ENCODE measurements at regions not wholly inside any gene's neighbourhood (a gene's known extent, or its start where the extent isn't known, plus 50 kb on each side); places are given as distances from the start of the nearest gene placed in this dataset.

DNA sequence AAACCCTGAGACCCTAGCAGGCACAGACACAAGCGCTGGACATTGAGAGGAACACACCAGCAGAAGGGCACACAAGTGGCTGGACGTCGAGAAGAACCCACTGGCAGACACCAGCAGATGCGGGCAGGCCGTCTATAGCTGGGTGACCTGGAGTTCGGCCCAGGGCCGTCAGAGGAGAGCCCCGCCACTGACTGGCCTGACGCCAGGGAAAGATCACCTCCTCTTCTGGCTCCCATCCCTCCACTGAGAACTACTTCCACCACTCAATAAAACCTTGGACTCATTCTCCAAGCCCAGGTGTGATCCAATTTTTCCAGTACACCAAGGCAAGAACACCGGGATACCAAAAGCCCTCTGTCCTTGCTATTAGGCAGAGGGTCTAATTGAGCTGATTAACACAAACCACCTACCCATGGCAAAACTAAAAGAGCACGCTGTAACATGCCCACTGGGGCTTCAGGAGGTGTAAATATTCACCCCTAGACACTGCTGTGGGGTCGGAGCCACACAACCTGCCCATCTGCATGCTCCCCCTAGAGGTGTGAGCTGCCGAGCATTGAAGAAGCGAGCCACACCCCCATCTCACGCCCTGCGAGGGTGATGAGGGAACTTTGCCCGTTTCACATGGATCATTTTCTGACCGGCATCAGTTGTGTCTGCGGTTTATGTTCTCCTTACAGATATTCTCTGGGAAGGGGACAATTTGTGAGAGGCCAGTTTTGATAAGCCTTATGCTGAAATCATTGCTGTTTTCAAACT, 104.8 kb downstream of the HLX start:
- H3K9me3 ChIP-seq: no peaks in the 10 kb centered on the region
- DNase-seq (no peak), ATAC-seq (no peak)
- no peak overlapping the region for H3K27ac ChIP-seq
- TF ChIP-seq CTCF (IDR thresholded peaks at IDR 0.05): no peak
- intact Hi-C loops (cut with DNase I): no loop called here
- no peak overlapping the region for H3K4me3 ChIP-seq
- no peaks in the 10 kb centered on the region for H3K36me3 ChIP-seq
- H3K4me1 ChIP-seq: no peaks in the 10 kb centered on the region
- no peaks in the 10 kb centered on the region for H3K27me3 ChIP-seq (ENCODE audit: low read depth)

DNA sequence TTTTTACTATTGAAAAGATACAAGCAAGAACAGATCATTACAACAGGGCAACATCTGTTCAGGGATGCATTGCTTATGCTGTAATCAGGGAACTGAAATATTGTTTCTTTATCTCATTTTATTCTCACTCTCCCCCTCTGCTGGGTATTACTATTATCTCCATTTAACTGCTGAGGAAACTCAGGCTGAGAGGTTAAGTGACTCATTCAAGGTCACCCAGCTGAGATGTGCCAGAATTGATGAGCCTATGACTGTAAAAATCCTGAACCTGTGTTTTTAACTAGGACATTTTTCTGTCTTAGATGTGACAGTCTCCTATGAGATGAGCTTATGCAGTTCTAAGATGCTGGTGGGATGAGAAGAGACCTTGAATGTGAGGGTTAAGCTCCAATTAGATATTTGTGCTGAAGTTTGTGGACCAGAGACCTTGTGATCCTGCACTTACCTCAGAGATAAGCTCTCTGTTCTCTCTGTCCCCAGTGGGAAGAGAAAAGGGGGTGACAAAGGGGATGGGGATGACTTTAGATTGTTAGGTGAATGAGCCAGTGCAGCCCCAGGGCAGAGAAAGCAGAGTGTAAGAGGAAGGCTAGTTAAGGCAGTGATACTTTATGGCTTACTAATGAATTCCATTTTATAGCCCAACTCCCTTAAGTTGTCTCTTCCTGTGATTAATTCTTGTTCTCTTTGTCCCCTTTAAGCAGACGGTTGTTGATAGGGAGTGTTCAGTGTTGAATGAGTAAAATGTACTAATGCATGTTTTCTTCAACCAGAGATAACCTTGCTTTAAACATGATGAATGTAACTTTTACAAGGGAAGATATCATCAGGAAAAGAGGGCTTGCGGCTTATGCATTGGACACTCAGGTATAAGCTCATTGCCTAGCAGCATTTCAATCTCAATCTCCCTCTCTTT, 111.4 kb downstream of the HLX start:
- Histone ChIP-seq H3K27me3 (ENCODE audit: low read depth) (no peaks in the 10 kb centered on the region), H3K4me1 (no peaks in the 10 kb centered on the region), H3K4me3 (no peak overlapping the region), H3K27ac (no peak overlapping the region), H3K36me3 (no peaks in the 10 kb centered on the region), H3K9me3 (no peaks in the 10 kb centered on the region)
- no peak for TF ChIP-seq CTCF (IDR thresholded peaks at IDR 0.05)
- intact Hi-C loops (cut with DNase I): no loop called here
- ATAC-seq: peak in 1 of 2 donors; percentile 47
- no peak for DNase-seq

DNA sequence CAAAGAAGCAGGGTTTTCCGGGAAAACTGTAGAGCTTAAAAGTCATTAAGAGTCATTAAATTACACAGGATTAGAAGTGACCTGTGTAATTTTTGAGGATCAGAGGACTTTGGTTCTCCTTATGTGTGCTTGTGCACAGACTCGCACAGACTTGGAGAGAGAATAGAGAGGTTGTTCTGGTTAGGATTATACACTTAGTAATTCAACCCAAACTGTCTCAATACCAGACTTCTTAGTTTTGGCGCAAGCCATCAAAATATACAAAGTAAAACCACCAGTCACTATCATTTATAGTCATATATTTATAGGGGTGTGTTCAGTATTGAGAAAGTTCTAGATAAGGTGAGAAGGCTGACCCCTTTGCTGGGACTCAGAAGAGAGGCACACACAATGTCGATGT, 112.3 kb downstream of the HLX start:
- H3K4me1 ChIP-seq: no peaks in the 10 kb centered on the region
- TF ChIP-seq CTCF (IDR thresholded peaks at IDR 0.05): no peak
- no peaks in the 10 kb centered on the region for H3K36me3 ChIP-seq
- DNase-seq: no peak
- no peak overlapping the region for H3K27ac ChIP-seq
- intact Hi-C loops (cut with DNase I): no loop called here
- H3K4me3 ChIP-seq: no peak overlapping the region
- H3K9me3 ChIP-seq: no peaks in the 10 kb centered on the region
- H3K27me3 ChIP-seq (ENCODE audit: low read depth): no peaks in the 10 kb centered on the region
- no peak for ATAC-seq

GRCh38 chr1:220991959-220992704, 112.9 kb downstream of the HLX start:
- H3K36me3 ChIP-seq: no peaks in the 10 kb centered on the region
- no peak overlapping the region for H3K4me3 ChIP-seq
- TF ChIP-seq CTCF (IDR thresholded peaks at IDR 0.05): no peak
- ATAC-seq: peak; percentile 54 to 63
- H3K27me3 ChIP-seq (ENCODE audit: low read depth): no peaks in the 10 kb centered on the region
- H3K9me3 ChIP-seq: no peaks in the 10 kb centered on the region
- DNase-seq: no peak
- intact Hi-C loops (cut with DNase I): no loop called here
- H3K27ac ChIP-seq: no peak overlapping the region
- no peaks in the 10 kb centered on the region for H3K4me1 ChIP-seq

- intact Hi-C loops (cut with DNase I): no loop called here
- DNase-seq: no peak
- TF ChIP-seq CTCF (IDR thresholded peaks at IDR 0.05): no peak
- H3K4me1 ChIP-seq: no peaks in the 10 kb centered on the region
- ATAC-seq: no peak
- no peaks in the 10 kb centered on the region for H3K27me3 ChIP-seq (ENCODE audit: low read depth)
- H3K36me3 ChIP-seq: no peaks in the 10 kb centered on the region
- H3K27ac ChIP-seq: no peak overlapping the region
- no peaks in the 10 kb centered on the region for H3K9me3 ChIP-seq
- H3K4me3 ChIP-seq: no peak overlapping the region
Measured at GRCh38 chr1:220992705-220993052, 113.4 kb downstream of the HLX start.
